Spleen (tissue), 7 donors: ENCODE measurements at regions not wholly inside any gene's neighbourhood (a gene's known extent, or its start where the extent isn't known, plus 50 kb on each side); places are given as distances from the start of the nearest gene placed in this dataset.

Experiments used
- CTCF ChIP-seq, 11 experiments: fragments of 200-600 bp in 7 of 11; fragments of 450-650 bp in 4 of 11; sonication (generic) in 4 of 11; IDR thresholded peaks in 8 of 11; conservative IDR thresholded peaks in 3 of 11; 1 replicate in 7 of 11; 2 replicates in 4 of 11; pipeline versions ENCODE4 v1.4.0 to v1.8.0; 2016 to 2021; ENCODE audit warnings: antibody characterized with exemption in 11 of 11, inconsistent platforms in 4 of 11, mild to moderate bottlenecking in 1 of 11
- POLR2A ChIP-seq, 3 donors: fragments of 450-650 bp; IDR thresholded peaks; one replicate each; pipeline ENCODE4 v1.5.1; 2017; ENCODE audit warnings: antibody characterized with exemption in 3 of 3, mild to moderate bottlenecking in 1 of 3
- POLR2AphosphoS5 ChIP-seq, 3 donors: sonication (generic); formaldehyde crosslinking; IDR thresholded peaks; one replicate each; pipeline ENCODE4 v1.5.1; 2017; ENCODE audit warnings: antibody characterized with exemption in 3 of 3
- donor health status: DM: no; HTN: no; CAD: no; lungs with moderate emphysema.
- donor health status: DM: no; HTN: no; CAD: no.
- donor health status: DM: no; HTN: no; CAD: no.

GRCh38 chr6:165984729-165985275 is 182.8 kb downstream of the TBXT start:
- TF ChIP-seq CTCF (IDR thresholded peaks at IDR 0.05 in 8 of 11, conservative IDR thresholded peaks at IDR 0.05 in 3 of 11) (no peak), POLR2A (IDR thresholded peaks at IDR 0.05) (no peak), POLR2AphosphoS5 (IDR thresholded peaks at IDR 0.05) (no peak)
